PC-9 (cell line): ENCODE measurements at regions not wholly inside any gene's neighbourhood (a gene's known extent, or its start where the extent isn't known, plus 50 kb on each side); places are given as distances from the start of the nearest gene placed in this dataset.
"Not testable (repeated sequence)": the region's sequence is repeated elsewhere in the genome, so short reads cannot be mapped to it uniquely, and the experiment has no call there.

Source experiments
- BruUV-seq: library from RNA; stranded (reverse); fragments of 400-500 nt; replicated peaks from 2 replicates; lab custom pipeline; 2021; lab: Mats Ljungman, UMichigan
- CTCF ChIA-PET: fragments of 300-600 bp; sonication (Branson Sonifier 250); formaldehyde crosslinking; loops from one replicate; lab custom pipeline; 2022; ENCODE audit warnings: antibody characterized with exemption; lab: Charles Lee
- POLR2A ChIA-PET: fragments of 300-600 bp; sonication (Branson Sonifier 250); formaldehyde crosslinking; loops from one replicate; lab custom pipeline; 2022; ENCODE audit warnings: antibody characterized with exemption; ENCODE audit not compliant: unreplicated experiment; lab: Charles Lee
- DNase-seq, 2 experiments: peaks; one replicate each; pipeline versions ENCODE4 v3.0.0 to v3.0.0-alpha.2; 2015 to 2022; ENCODE audit warnings: mixed read lengths in 1 of 2
- H2AFZ ChIP-seq: fragments of 200-600 bp; sonication (generic); 2 replicates; pipeline ENCODE4 v1.8.1; 2017; ENCODE audit warnings: antibody characterized with exemption
- H3F3A ChIP-seq: fragments of 200-600 bp; sonication (generic); 2 replicates; pipeline ENCODE4 v1.8.1; 2017; ENCODE audit warnings: antibody characterized with exemption, mild to moderate bottlenecking, low read depth; ENCODE audit not compliant: insufficient read depth
- H3K27ac ChIP-seq: fragments of 200-600 bp; sonication (generic); 2 replicates; pipeline ENCODE4 v1.6.1; 2016; ENCODE audit warnings: mixed run types
- H3K27me3 ChIP-seq: fragments of 200-600 bp; sonication (generic); 2 replicates; pipeline ENCODE4 v1.6.1; 2016; ENCODE audit warnings: low read depth, mixed run types; ENCODE audit not compliant: insufficient read depth
- H3K36me3 ChIP-seq: fragments of 200-600 bp; sonication (generic); 2 replicates; pipeline ENCODE4 v1.6.1; 2016; ENCODE audit warnings: low read depth, mixed run types
- H3K4me1 ChIP-seq: fragments of 200-600 bp; sonication (generic); replicated peaks from 2 replicates; pipeline ENCODE4 v1.6.1; 2016; ENCODE audit warnings: mixed run types; ENCODE audit not compliant: insufficient read depth
- H3K4me2 ChIP-seq: fragments of 200-600 bp; sonication (generic); 2 replicates; pipeline ENCODE4 v1.6.1; 2017; ENCODE audit warnings: mixed run types
- H3K4me3 ChIP-seq: fragments of 200-600 bp; sonication (generic); 2 replicates; pipeline ENCODE4 v1.6.1; 2016; ENCODE audit warnings: mixed run types
- H3K79me2 ChIP-seq: fragments of 200-600 bp; sonication (generic); 2 replicates; pipeline ENCODE4 v1.6.1; 2017; ENCODE audit warnings: low read depth, mixed run types
- H3K9me2 ChIP-seq: fragments of 200-600 bp; sonication (generic); 2 replicates; pipeline ENCODE4 v1.8.1; 2017; ENCODE audit warnings: mild to moderate bottlenecking; ENCODE audit not compliant: insufficient read depth
- H3K9me3 ChIP-seq: fragments of 200-600 bp; sonication (generic); 2 replicates; pipeline ENCODE4 v1.8.1; 2016; ENCODE audit warnings: low read depth; ENCODE audit not compliant: insufficient read depth
- H4K20me1 ChIP-seq: fragments of 200-600 bp; sonication (generic); 2 replicates; pipeline ENCODE4 v1.8.1; 2017; ENCODE audit not compliant: insufficient read depth
- intact Hi-C: fragments of 100-400 bp; cut with micrococcal nuclease; formaldehyde crosslinking; loops from one replicate; pipeline ENCODE4 v1.10.0; 2022; ENCODE audit not compliant: unreplicated experiment

DNA sequence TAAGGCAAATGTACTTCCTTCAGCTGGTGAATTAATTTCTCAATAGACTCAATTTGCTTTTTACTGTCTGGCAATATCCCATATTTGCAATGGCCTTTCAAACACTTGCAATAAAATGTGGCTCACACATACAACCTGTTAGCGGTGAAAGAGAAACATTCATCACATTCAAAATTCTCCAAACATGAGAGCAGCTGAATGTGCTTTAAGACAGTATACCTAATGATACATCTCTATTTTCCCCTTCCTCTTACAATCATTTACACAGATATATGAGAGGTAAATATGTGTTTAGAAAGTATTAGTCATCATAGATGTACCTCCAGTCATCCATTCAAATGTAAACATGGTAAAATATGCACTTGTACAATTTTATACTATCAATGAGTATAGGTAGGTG is 61.5 kb upstream of the GOLGA8O start:
- H3K27ac ChIP-seq, H3K9me3 ChIP-seq, H3K4me2 ChIP-seq, POLR2A ChIA-PET, H2AFZ ChIP-seq, intact Hi-C loops, H3F3A ChIP-seq, H4K20me1 ChIP-seq, H3K36me3 ChIP-seq, H3K9me2 ChIP-seq, H3K79me2 ChIP-seq, BruUV-seq, DNase-seq, H3K4me1 ChIP-seq, H3K4me3 ChIP-seq, CTCF ChIA-PET, H3K27me3 ChIP-seq: not testable (repeated sequence)

DNA sequence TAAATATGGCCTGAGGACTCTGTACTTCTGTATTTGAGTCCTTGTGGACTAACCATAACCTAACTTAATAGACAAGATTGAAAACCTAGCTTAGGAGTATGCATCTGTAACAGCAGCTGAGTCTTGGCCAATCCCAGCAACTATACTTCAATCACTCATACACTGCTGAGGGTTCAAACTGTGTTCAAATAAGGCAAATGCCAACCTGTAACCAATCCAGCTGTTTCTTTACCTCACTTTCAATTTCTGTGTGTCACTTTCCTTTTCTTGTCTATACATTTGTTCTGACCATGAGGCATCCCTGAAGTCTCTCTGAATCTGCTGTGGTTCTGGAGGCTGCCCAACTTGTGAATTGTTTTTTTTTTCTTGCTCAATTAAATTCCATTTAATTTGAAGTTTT is 57.9 kb upstream of the GOLGA8O start:
- H3F3A ChIP-seq, intact Hi-C loops, H3K9me3 ChIP-seq: not testable (repeated sequence)

DNA sequence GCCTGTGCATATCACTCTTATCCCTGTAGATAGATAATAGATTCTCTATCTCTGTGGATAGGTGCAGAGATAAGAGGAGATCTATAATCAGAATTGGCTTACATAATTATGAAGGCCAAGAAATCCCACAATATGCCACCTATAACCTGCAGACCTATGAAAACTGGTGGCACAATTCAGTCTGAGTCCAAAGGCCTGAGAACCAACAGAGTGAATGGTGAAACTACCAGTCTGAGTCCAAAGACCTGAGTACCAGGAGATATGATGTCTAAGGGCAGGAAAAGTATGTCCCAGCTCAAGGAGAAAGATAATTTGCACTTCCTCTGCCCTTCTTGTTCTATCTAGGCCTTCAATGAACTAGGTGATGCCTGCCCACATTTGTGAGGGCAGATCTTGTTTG is 54.6 kb upstream of the GOLGA8O start:
- H3K9me2 ChIP-seq, H3K4me1 ChIP-seq, H3K79me2 ChIP-seq, H3K27me3 ChIP-seq, H3K36me3 ChIP-seq, CTCF ChIA-PET, H3K27ac ChIP-seq, H3K9me3 ChIP-seq, intact Hi-C loops, H4K20me1 ChIP-seq, BruUV-seq, POLR2A ChIA-PET, H2AFZ ChIP-seq, H3K4me3 ChIP-seq, H3K4me2 ChIP-seq, H3F3A ChIP-seq, DNase-seq: not testable (repeated sequence)

More for the DNA sequence above, 57.9 kb upstream of the GOLGA8O start:
- H3K4me2 ChIP-seq, H3K9me2 ChIP-seq, CTCF ChIA-PET, POLR2A ChIA-PET, H2AFZ ChIP-seq, DNase-seq, H3K4me3 ChIP-seq, H3K79me2 ChIP-seq, H3K4me1 ChIP-seq, H3K27me3 ChIP-seq, H3K36me3 ChIP-seq, H3K27ac ChIP-seq, BruUV-seq, H4K20me1 ChIP-seq: not testable (repeated sequence)

DNA sequence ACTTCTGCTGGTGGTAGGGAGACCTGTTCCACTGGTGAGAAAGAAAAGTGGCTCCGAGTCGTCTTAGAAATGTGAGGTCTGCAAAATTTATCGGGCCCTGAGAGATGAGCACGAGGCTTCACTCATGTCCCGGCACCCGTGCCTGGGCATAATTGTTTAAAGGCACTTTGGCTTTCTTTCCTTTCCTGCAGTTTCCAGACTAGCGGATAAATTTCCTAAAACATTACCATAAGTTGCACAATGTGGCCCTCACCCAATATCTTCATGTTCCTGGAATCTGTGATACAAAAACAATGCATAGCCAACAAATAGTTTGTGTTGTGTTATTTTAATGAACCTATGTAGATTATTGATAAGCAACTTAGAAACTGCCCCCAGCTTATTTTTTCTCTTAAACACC is 52.6 kb upstream of the GOLGA8O start:
- POLR2A ChIA-PET, result not testable (repeated sequence)

DNA sequence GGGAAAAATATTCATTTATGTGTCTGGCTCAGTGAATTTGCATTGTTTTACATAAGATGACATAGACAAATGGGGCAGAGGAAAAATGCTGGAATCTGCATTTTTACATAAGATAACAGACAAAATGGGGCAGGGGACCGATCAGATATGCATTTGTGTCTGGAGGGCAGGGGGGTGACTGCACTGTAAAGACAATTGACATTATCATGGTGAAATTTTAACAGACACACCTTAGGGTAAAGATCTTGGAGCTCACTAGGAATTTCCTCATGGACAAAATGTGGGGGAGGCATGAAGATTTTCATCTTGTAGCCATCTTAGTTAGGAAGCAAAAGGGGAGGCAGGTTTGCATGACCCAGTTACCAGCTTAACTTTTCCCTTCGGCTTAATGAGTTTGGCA is 51.4 kb upstream of the GOLGA8O start:
- H3K4me3 ChIP-seq, H3K4me2 ChIP-seq, H3F3A ChIP-seq, H3K79me2 ChIP-seq, DNase-seq, BruUV-seq, H2AFZ ChIP-seq, H3K9me3 ChIP-seq, H3K9me2 ChIP-seq, CTCF ChIA-PET, H3K36me3 ChIP-seq, H4K20me1 ChIP-seq, H3K4me1 ChIP-seq, intact Hi-C loops, POLR2A ChIA-PET, H3K27me3 ChIP-seq, H3K27ac ChIP-seq: not testable (repeated sequence)

More for the DNA sequence above, 52.6 kb upstream of the GOLGA8O start:
- H3K27ac ChIP-seq, DNase-seq, H3K27me3 ChIP-seq, H3K36me3 ChIP-seq, H3K4me2 ChIP-seq, CTCF ChIA-PET, H3K9me3 ChIP-seq, intact Hi-C loops, H3K79me2 ChIP-seq, H3K4me3 ChIP-seq, BruUV-seq, H4K20me1 ChIP-seq, H2AFZ ChIP-seq, H3F3A ChIP-seq, H3K9me2 ChIP-seq, H3K4me1 ChIP-seq: not testable (repeated sequence)

DNA sequence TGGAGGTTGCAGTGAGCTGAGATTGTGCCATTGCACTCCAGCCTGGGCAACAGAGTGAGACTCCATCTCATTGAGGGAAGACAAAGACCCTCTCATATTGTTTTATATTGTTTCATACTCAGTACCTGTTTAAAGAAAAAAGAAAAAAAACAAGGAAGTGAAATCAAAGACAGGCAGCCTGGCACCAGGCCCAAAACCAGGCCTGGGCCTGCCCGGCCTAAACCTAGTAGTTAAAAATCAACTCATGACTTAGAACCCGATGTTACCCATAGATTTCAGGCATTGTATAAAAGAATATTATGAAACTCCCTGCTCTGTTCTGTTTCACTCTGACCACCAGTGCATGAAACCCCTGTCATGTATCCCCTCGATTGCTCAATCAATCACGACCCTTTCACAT is 50.2 kb upstream of the GOLGA8O start:
- DNase-seq, H3K4me1 ChIP-seq, CTCF ChIA-PET, H3K27ac ChIP-seq, H3K27me3 ChIP-seq, POLR2A ChIA-PET, H3K9me3 ChIP-seq, BruUV-seq, H3K9me2 ChIP-seq, intact Hi-C loops, H4K20me1 ChIP-seq, H3F3A ChIP-seq, H3K4me2 ChIP-seq, H2AFZ ChIP-seq, H3K79me2 ChIP-seq, H3K36me3 ChIP-seq, H3K4me3 ChIP-seq: not testable (repeated sequence)
